Smooth muscle cell (in vitro differentiated cells): ENCODE measurements at regions not wholly inside any gene's neighbourhood (a gene's known extent, or its start where the extent isn't known, plus 50 kb on each side); places are given as distances from the start of the nearest gene placed in this dataset.
"Not testable (repeated sequence)": the region's sequence is repeated elsewhere in the genome, so short reads cannot be mapped to it uniquely, and the experiment has no call there.

Experiments used
- DNase-seq: peaks from one replicate; lab custom pipeline; 2025; ENCODE audit not compliant: unreplicated experiment; lab: John Stamatoyannopoulos, UW
- H2AFZ ChIP-seq: fragments of 200-600 bp; sonication (generic); 2 replicates; pipeline ENCODE4 v1.6.0; 2016; ENCODE audit warnings: antibody characterized with exemption, low read depth, mild to moderate bottlenecking
- H3F3A ChIP-seq: fragments of 200-600 bp; sonication (generic); 2 replicates; pipeline ENCODE4 v1.6.0; 2017; ENCODE audit warnings: antibody characterized with exemption, low read depth
- H3K27ac ChIP-seq: fragments of 200-600 bp; sonication (generic); 2 replicates; pipeline ENCODE4 v1.5.1; 2016; ENCODE audit warnings: low read depth, mild to moderate bottlenecking
- H3K27me3 ChIP-seq: fragments of 200-600 bp; sonication (generic); 2 replicates; pipeline ENCODE4 v1.6.1; 2016; ENCODE audit warnings: low read depth, mild to moderate bottlenecking
- H3K36me3 ChIP-seq: fragments of 200-600 bp; sonication (generic); 2 replicates; pipeline ENCODE4 v1.5.1; 2016; ENCODE audit warnings: low read depth
- H3K4me1 ChIP-seq: fragments of 200-600 bp; sonication (generic); 2 replicates; pipeline ENCODE4 v1.5.1; 2016; ENCODE audit warnings: low read depth
- H3K4me2 ChIP-seq: fragments of 200-600 bp; sonication (generic); 2 replicates; pipeline ENCODE4 v1.6.0; 2016; ENCODE audit warnings: mild to moderate bottlenecking
- H3K4me3 ChIP-seq: fragments of 200-600 bp; sonication (generic); 2 replicates; pipeline ENCODE4 v1.5.1; 2016; ENCODE audit warnings: mild to moderate bottlenecking
- H3K79me2 ChIP-seq: fragments of 200-600 bp; sonication (generic); 2 replicates; pipeline ENCODE4 v1.6.0; 2016; ENCODE audit warnings: low read depth, mild to moderate bottlenecking
- H3K9ac ChIP-seq: fragments of 200-600 bp; sonication (generic); 2 replicates; pipeline ENCODE4 v1.6.0; 2016; ENCODE audit warnings: low read depth
- H3K9me3 ChIP-seq: fragments of 200-600 bp; sonication (generic); replicated peaks from 2 replicates; pipeline ENCODE4 v1.5.1; 2016; ENCODE audit warnings: low read depth
- H4K20me1 ChIP-seq: fragments of 200-600 bp; sonication (generic); 2 replicates; pipeline ENCODE4 v1.6.0; 2016; ENCODE audit warnings: low read depth
- WGBS: methylation state at CpG from one replicate; pipeline ENCODE4 v1.1.7; 2016; ENCODE audit warnings: low lambda C conversion rate; 5-methylcytosine and 5-hydroxymethylcytosine counted together
- TF ChIP-seq, protein P1 (sequence below): fragments of 200-600 bp; sonication (generic); IDR thresholded peaks from 2 replicates; pipeline ENCODE4 v1.5.1; 2017; ENCODE audit warnings: borderline replicate concordance, mild to moderate bottlenecking, antibody characterized with exemption; ENCODE audit not compliant: insufficient read depth, poor library complexity, severe bottlenecking

DNA sequence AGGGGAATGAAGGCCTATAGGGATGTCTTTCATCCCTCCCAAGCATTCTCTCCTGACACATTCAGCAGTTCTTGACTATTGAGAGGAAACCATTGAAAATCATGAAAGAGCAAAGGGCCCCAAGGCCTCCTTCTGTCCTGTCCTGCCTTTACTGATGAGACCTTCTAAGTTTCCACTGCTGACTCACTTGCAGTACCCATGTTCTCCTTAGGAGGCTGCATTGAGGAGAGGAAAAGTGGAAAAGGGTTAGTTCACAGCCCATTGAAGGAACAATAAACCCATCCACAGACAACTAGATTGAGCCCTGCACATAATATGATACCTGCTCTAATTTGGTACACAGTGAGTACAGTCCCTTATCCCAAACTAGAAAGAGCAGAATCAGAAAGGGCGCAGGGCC is 115.1 kb upstream of the PNPLA4 start:
- no peak overlapping the region for H3K9ac ChIP-seq
- no peaks in the 10 kb centered on the region for H3K9me3 ChIP-seq
- H2AFZ ChIP-seq = no peak overlapping the region
- H3K79me2 ChIP-seq = no peaks in the 10 kb centered on the region
- no peak overlapping the region for H3K27ac ChIP-seq
- H3K36me3 ChIP-seq = no peaks in the 10 kb centered on the region
- TF ChIP-seq, protein P1, sequence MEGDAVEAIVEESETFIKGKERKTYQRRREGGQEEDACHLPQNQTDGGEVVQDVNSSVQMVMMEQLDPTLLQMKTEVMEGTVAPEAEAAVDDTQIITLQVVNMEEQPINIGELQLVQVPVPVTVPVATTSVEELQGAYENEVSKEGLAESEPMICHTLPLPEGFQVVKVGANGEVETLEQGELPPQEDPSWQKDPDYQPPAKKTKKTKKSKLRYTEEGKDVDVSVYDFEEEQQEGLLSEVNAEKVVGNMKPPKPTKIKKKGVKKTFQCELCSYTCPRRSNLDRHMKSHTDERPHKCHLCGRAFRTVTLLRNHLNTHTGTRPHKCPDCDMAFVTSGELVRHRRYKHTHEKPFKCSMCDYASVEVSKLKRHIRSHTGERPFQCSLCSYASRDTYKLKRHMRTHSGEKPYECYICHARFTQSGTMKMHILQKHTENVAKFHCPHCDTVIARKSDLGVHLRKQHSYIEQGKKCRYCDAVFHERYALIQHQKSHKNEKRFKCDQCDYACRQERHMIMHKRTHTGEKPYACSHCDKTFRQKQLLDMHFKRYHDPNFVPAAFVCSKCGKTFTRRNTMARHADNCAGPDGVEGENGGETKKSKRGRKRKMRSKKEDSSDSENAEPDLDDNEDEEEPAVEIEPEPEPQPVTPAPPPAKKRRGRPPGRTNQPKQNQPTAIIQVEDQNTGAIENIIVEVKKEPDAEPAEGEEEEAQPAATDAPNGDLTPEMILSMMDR = no peak
- no peaks in the 10 kb centered on the region for H3K4me1 ChIP-seq
- WGBS = 73% methylated on average over 1 of the region's 1 CpG
- H3K27me3 ChIP-seq = no peaks in the 10 kb centered on the region
- no peak for DNase-seq
- H3K4me3 ChIP-seq = no peak overlapping the region
- no peaks in the 10 kb centered on the region for H3F3A ChIP-seq
- H4K20me1 ChIP-seq = no peaks in the 10 kb centered on the region
- H3K4me2 ChIP-seq = no peak overlapping the region

DNA sequence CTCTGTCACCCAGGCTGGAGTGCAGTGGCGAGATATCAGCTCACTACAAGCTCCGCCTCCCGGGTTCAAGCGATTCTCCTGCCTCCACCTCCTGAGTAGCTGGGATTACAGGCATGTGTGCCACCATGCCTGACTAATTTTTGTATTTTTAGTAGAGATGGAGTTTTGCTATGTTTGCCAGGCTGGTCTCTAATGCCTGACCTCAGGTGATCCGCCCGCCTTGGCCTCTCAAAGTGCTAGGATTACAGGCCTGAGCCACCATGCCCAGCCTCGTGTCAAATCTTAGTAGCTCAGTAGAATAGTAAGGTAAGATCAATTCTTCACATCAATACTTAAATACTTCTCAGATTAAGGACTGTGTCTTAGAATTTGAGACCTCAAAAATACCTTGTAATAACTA is 112.5 kb upstream of the PNPLA4 start:
- H3K36me3 ChIP-seq, H4K20me1 ChIP-seq, H3K27me3 ChIP-seq, H2AFZ ChIP-seq, H3K27ac ChIP-seq, H3K4me2 ChIP-seq, H3K9ac ChIP-seq, H3K79me2 ChIP-seq, H3K4me3 ChIP-seq, H3F3A ChIP-seq, DNase-seq, H3K4me1 ChIP-seq, H3K9me3 ChIP-seq: not testable (repeated sequence)
- 79% methylated on average over 7 of the region's 7 CpGs for WGBS

DNA sequence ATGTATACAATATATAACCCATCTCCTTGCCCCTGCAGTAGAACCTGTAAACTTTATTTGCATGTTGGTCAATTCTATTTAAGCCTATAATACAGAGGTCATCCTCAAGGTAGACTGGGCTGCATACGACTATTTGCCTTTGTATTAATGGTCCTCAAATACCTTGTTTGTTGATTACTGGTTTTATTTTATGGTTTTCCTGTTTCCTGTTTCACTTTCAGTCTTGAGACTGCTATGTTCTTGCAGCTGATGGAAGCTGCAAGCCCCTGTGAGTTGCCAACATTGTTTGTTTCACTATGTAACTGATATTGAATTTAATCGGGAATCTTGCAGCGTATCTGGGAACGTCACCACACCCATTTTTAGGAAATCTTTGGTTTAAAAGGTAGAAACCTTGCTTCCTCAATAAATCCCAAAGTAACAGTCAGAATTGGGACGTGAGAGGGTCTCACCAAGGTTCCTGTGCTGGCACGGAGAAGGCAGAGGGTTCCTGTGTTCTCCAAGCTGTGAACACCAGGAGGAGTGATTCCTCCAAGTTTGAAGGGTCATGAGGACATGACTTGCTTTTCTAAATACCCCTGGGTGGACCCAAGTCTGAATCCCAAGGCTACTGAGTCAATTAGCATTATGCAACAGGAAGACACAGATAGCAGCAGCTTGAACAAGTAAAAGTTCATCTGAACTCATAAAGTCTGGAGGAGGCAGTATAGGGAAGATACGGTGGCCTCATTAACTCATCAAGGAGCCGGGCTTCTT is 110.6 kb upstream of the PNPLA4 start:
- Histone ChIP-seq H3K4me1 (no peaks in the 10 kb centered on the region), H3K36me3 (no peaks in the 10 kb centered on the region), H3K4me3 (no peak overlapping the region), H3K9me3 (no peaks in the 10 kb centered on the region), H3K9ac (no peak overlapping the region), H3K27ac (no peak overlapping the region), H4K20me1 (no peaks in the 10 kb centered on the region), H3K79me2 (no peaks in the 10 kb centered on the region), H2AFZ (no peak overlapping the region), H3K27me3 (no peaks in the 10 kb centered on the region), H3K4me2 (peak overlapping the region; percentile 31), H3F3A (no peaks in the 10 kb centered on the region)
- TF ChIP-seq, protein P1 = no peak
- 74% methylated on average over 8 of the region's 8 CpGs for WGBS
- no peak for DNase-seq

DNA sequence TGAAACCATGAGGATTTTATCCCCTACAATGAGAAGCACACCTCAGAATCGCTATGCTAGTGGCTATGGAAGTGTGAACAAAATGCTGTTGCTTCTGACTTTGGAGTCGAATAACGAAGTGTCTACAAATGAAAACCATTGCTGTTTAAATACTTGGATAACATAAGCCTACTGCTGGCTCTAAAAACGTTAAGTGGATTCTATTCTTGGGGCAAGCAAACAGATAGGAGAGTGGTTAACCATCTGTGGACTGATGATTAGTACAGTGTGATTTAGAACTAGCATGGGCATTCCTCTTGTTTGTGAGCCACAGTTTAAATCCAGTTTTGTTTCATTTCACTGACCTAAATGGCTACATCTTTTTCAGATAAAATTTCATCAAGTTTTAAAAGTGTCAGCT is 109.7 kb upstream of the PNPLA4 start:
- TF ChIP-seq, protein P1 = no peak
- no peak overlapping the region for H3K9ac ChIP-seq
- H3K27ac ChIP-seq = no peak overlapping the region
- no peaks in the 10 kb centered on the region for H3K4me1 ChIP-seq
- H2AFZ ChIP-seq = peak overlapping the region; percentile 30
- no peaks in the 10 kb centered on the region for H3F3A ChIP-seq
- no peak overlapping the region for H3K4me3 ChIP-seq
- H3K4me2 ChIP-seq = peak overlapping the region; percentile 51
- no peak for DNase-seq
- no peaks in the 10 kb centered on the region for H3K79me2 ChIP-seq
- H4K20me1 ChIP-seq = no peaks in the 10 kb centered on the region
- no peaks in the 10 kb centered on the region for H3K36me3 ChIP-seq
- 43% methylated on average over 4 of the region's 4 CpGs for WGBS
- no peaks in the 10 kb centered on the region for H3K27me3 ChIP-seq
- H3K9me3 ChIP-seq = no peaks in the 10 kb centered on the region
